Urothelium cell line (cell line): ENCODE measurements at regions not wholly inside any gene's neighbourhood (a gene's known extent, or its start where the extent isn't known, plus 50 kb on each side); places are given as distances from the start of the nearest gene placed in this dataset.
"Not testable (repeated sequence)": the region's sequence is repeated elsewhere in the genome, so short reads cannot be mapped to it uniquely, and the experiment has no call there.

Experiments
- DNase-seq: peaks from one replicate; pipeline ENCODE4 v3.0.0; 2011; ENCODE audit warnings: low spot score, mixed read lengths
- FAIRE-seq: peaks from 2 replicates; lab custom pipeline; 2011; peaks lifted over from hg19 to GRCh38; lab: Jason Lieb, UNC

- DNase-seq (peak; percentile 32), FAIRE-seq (no peak)
Measured at GRCh38 chr14:27528328-27528727, 930.5 kb upstream of the NOVA1 start.

- no peak for FAIRE-seq
- no peak for DNase-seq
Measured at GRCh38 chr14:27536748-27537147, 938.9 kb upstream of the NOVA1 start.

DNA sequence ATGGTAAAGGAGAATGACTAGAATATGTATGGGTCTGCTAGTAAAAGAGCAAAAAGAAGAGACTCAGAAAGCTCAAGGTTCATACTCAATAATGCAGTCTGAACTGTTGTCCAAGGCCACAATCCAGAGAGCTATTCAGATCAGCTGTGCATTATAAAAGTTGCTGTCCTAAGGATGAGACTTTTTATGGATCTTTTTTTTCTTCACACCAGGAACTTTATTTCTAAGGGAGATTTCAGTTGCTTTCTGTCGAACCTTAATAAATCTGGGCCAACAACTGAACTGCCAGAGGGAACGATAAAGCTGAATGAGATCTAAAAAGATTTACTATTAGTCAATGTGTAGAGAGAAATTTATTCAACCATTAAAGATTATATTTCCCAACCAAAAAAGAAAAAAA, 948.3 kb upstream of the NOVA1 start:
- DNase-seq (no peak), FAIRE-seq (no peak)

GRCh38 chr14:27553790-27554189, 956.0 kb upstream of the NOVA1 start:
- DNase-seq (no peak), FAIRE-seq (no peak)

DNA sequence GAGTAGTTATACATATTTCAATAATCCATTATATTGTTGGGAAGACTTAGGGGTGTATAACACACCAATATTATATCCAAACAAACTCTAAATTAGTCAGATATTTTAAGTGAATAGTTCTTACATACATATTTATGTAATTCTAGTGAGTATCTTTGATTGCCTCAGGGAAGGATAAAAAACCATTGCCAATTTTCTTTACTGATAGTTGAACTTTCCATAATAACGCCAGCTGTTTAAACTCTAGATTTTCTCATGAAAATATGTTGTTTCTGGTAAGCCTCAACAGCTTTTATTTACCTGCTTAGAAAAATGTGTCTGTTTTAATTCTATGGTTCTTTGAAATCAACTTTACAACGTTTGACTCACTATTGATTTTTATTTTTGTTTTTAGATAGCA, 959.6 kb upstream of the NOVA1 start:
- FAIRE-seq (no peak), DNase-seq (no peak)

GRCh38 chr14:27559848-27560247, 962.0 kb upstream of the NOVA1 start:
- no peak for FAIRE-seq
- no peak for DNase-seq

GRCh38 chr14:27566843-27567382, 969.1 kb upstream of the NOVA1 start:
- no peak for DNase-seq
- FAIRE-seq: no peak

DNA sequence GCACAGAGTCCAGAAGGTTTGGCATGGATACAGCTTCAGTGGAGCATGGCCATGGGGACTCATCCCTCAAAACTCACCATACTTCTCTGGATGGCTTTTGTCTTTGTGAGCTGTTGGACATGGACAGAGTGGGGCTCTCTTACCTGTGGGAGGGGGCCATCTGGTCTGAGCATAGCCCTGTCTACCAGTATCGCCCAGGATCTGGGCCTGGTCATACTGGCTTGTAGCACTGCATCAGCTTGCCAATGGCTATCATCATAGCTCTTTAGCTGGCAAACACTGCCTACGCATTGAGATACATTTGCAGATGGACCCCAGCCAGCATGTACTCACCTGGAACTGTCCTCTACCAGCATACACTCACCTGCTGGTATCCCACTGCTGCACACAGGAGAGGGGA, 975.2 kb upstream of the NOVA1 start:
- DNase-seq (no peak), FAIRE-seq (no peak)

DNA sequence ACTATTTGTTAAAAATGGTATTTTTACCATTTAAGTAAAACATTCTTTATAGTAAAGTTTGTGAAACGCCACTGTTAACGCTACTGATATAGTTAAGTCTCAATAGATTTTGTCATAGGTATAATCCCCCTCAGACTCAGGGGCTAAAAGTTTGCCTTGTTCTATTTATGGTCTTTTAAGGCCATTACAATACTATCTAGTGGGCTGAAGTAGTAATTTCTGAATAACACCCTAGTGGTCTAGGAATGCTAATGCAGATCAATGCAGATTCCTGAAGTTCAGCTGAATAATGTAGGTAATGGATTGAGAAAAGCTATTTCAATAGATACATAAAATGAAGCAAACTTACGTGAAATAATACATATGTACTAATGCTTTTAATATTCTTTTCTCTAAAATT, 989.3 kb upstream of the NOVA1 start:
- DNase-seq (no peak), FAIRE-seq (no peak)

- DNase-seq: no peak
Measured at GRCh38 chr14:27605282-27605681, 1007.4 kb upstream of the NOVA1 start.

DNA sequence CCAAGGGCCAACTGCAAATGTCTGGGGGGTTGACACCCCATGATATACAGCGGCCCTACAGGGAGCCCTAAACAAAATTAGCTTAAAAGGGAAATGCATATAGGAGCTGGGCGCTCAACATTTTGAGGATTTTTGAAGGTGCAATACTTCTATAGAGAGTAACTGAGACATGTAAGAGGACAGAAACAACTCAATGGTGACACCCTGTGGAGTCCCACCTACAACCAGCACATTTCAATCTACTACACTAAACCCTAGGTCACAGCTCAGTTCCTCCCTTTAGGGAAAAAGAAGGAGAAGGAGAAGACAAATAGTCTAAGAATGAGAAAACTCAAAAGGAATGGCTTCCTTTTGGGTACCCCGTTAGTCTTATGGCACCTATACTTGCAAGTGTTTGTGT, 1010.5 kb upstream of the NOVA1 start:
- DNase-seq (no peak), FAIRE-seq (no peak)

More at GRCh38 chr14:27605282-27605681, 1007.4 kb upstream of the NOVA1 start:
- FAIRE-seq: no peak

GRCh38 chr14:27612121-27612520, 1014.3 kb upstream of the NOVA1 start:
- FAIRE-seq (no peak), DNase-seq (no peak)

DNA sequence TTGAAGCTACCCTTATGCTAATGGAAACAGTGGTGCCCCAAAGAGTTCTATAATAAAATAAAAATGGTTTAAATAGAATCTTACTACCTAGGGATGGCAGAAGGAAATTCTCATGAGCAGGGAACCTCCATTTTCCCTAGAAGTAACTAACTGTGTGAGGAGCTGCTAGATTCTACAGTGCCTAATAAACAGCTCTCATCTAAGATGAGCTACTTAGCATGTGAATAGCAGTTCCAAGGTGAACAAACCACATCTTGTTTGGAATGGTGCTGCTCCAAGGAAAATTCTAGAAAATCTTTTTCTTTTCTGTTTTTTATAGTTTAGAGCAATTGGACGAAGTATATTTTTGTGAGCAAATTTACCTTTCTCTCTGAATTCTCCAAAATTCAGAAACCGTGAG, 1015.3 kb upstream of the NOVA1 start:
- DNase-seq: no peak
- no peak for FAIRE-seq

- FAIRE-seq: no peak
- DNase-seq: no peak
Measured at GRCh38 chr14:27623782-27624181, 1025.9 kb upstream of the NOVA1 start.

GRCh38 chr14:27634056-27634970, 1036.5 kb upstream of the NOVA1 start:
- DNase-seq (no peak), FAIRE-seq (no peak)

GRCh38 chr14:27640688-27641087, 1042.9 kb upstream of the NOVA1 start:
- not testable (repeated sequence) for DNase-seq, FAIRE-seq

- DNase-seq: no peak
- FAIRE-seq: no peak
Measured at GRCh38 chr14:27642251-27642866, 1044.5 kb upstream of the NOVA1 start.

GRCh38 chr14:27660683-27661082, 1062.8 kb upstream of the NOVA1 start:
- no peak for FAIRE-seq
- DNase-seq: no peak

GRCh38 chr14:27668531-27668930, 1070.7 kb upstream of the NOVA1 start:
- DNase-seq: no peak
- no peak for FAIRE-seq

GRCh38 chr14:27672047-27672446, 1074.2 kb upstream of the NOVA1 start:
- FAIRE-seq (no peak), DNase-seq (peak; percentile 32)

DNA sequence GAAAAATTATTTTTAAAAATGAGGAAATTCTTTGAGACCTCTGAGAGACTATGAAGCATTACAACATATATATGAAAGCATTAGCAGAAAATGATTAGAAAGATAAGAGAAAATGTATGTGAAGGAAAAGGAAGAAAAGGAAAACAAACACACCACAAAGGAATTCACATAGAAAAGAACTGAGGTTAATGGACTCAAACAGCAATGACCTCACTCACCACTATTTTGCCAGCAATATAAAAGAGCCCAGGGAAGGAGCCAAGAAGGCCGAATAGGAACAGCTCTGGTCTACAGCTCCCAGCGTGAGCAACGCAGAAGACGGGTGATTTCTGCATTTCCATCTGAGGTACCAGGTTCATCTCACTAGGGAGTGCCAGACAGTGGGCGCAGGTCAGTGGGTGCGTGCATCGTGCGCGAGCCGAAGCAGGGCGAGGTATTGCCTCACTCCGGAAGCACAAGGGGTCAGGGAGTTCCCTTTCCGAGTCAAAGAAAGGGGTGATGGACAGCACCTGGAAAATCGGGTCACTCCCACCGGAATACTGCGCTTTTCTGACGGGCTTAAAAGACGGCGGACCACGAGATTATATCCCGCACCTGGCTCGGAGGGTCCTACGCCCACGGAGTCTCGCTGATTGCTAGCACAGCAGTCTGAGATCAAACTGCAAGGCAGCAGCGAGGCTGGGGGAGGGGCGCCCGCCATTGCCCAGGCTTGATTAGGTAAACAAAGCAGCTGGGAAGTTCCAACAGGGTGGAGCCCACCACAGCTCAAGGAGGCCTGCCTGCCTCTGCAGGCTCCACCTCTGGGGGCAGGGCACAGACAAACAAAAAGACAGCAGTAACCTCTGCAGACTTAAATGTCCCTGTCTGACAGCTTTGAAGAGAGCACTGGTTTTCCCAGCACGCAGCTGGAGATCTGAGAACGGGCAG, 1075.2 kb upstream of the NOVA1 start:
- peak; percentile 17 for DNase-seq
- FAIRE-seq: not testable (repeated sequence)
